HEK293T (cell line): ENCODE measurements at regions not wholly inside any gene's neighbourhood (a gene's known extent, or its start where the extent isn't known, plus 50 kb on each side); places are given as distances from the start of the nearest gene placed in this dataset.

Experiments
- ARNT ChIP-seq: fragments of 450-650 bp; IDR thresholded peaks from 2 replicates; pipeline ENCODE4 v1.6.1; 2017; ENCODE audit warnings: mild to moderate bottlenecking
- BHLHE40 ChIP-seq: fragments of 450-650 bp; IDR thresholded peaks from 2 replicates; pipeline ENCODE4 v1.6.1; 2016; ENCODE audit warnings: mild to moderate bottlenecking, moderate library complexity, borderline replicate concordance
- ELF4 ChIP-seq: fragments of 450-650 bp; IDR thresholded peaks from 2 replicates; pipeline ENCODE4 v1.6.1; 2017; ENCODE audit warnings: antibody characterized with exemption
- FOXK2 ChIP-seq: fragments of 450-650 bp; IDR thresholded peaks from 2 replicates; pipeline ENCODE4 v1.6.1; 2016; ENCODE audit warnings: mild to moderate bottlenecking
- FOXM1 ChIP-seq: fragments of 450-650 bp; IDR thresholded peaks from 2 replicates; pipeline ENCODE4 v1.6.1; 2017; ENCODE audit warnings: mild to moderate bottlenecking, borderline replicate concordance
- LEF1 ChIP-seq: fragments of 450-650 bp; IDR thresholded peaks from 2 replicates; pipeline ENCODE4 v1.6.1; 2017; ENCODE audit warnings: mild to moderate bottlenecking, borderline replicate concordance
- NFRKB ChIP-seq: fragments of 450-650 bp; IDR thresholded peaks from 2 replicates; pipeline ENCODE4 v1.6.1; 2016; ENCODE audit warnings: mild to moderate bottlenecking, moderate library complexity
- SUZ12 ChIP-seq: fragments of 450-650 bp; IDR thresholded peaks from 2 replicates; pipeline ENCODE4 v1.6.1; 2016; ENCODE audit warnings: mild to moderate bottlenecking
- TARDBP ChIP-seq: fragments of 450-650 bp; IDR thresholded peaks from 2 replicates; pipeline ENCODE4 v1.6.1; 2016
- ZNF384 ChIP-seq: fragments of 450-650 bp; IDR thresholded peaks from 2 replicates; pipeline ENCODE4 v1.6.1; 2016

DNA sequence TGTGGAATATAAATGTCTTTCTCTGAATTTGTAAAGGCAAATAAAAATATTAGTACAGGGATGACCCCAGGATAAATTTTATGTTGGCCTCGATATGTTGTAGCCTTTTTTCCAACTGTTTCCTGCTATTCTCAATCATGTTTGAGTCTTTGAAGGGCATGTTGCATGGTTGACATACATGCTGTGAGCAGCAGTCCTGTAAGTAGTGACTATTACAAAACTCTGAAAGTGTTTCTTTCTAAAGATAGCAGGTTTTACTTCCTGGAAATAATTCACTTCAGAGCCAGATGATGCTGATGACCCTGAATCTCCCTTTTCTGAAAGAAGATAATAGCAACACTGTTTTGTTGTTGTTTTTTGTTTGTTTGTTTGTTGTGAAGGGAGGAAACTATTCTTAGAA lies 393.0 kb upstream of the GNPDA2 start:
- no peak for TF ChIP-seq ELF4
- no peak for TF ChIP-seq TARDBP
- TF ChIP-seq ZNF384, result no peak
- TF ChIP-seq LEF1, result no peak
- TF ChIP-seq SUZ12, result no peak
- TF ChIP-seq ARNT, result no peak
- no peak for TF ChIP-seq FOXM1
- no peak for TF ChIP-seq NFRKB
- no peak for TF ChIP-seq BHLHE40
- no peak for TF ChIP-seq FOXK2
